Caco-2 (cell line): ENCODE measurements at regions not wholly inside any gene's neighbourhood (a gene's known extent, or its start where the extent isn't known, plus 50 kb on each side); places are given as distances from the start of the nearest gene placed in this dataset.

Source experiments
- BruUV-seq: library from RNA; stranded (reverse); fragments of 400-500 nt; replicated peaks from 2 replicates; lab custom pipeline; 2021; lab: Mats Ljungman, UMichigan
- CTCF ChIA-PET: fragments of 300-600 bp; sonication (Branson Sonifier 250); formaldehyde crosslinking; loops from one replicate; lab custom pipeline; 2022; ENCODE audit warnings: antibody characterized with exemption; lab: Charles Lee
- POLR2A ChIA-PET: fragments of 300-600 bp; sonication (Branson Sonifier 250); formaldehyde crosslinking; loops from one replicate; lab custom pipeline; 2022; ENCODE audit warnings: antibody characterized with exemption; lab: Charles Lee
- DNase-seq, 2 experiments: peaks; one replicate each; pipeline versions ENCODE4 v3.0.0 to v3.0.0-alpha.2; 2020 to 2022
- H3K27me3 ChIP-seq: replicated peaks from 2 replicates; pipeline ENCODE4 v1.6.0; 2011; ENCODE audit warnings: low read length; ENCODE audit not compliant: control insufficient read depth, insufficient read depth
- H3K36me3 ChIP-seq: 2 replicates; pipeline ENCODE4 v1.5.1; 2011; ENCODE audit warnings: low read length; ENCODE audit not compliant: control insufficient read depth, insufficient read depth
- H3K4me1 ChIP-seq: fragments of 250-450 bp; sonication (Bioruptor Pico); 2 replicates; pipeline ENCODE4 v1.5.1; 2020; ENCODE audit warnings: mild to moderate bottlenecking
- H3K4me3 ChIP-seq: 2 replicates; pipeline ENCODE4 v1.5.1; 2011; ENCODE audit warnings: low read depth, mild to moderate bottlenecking, control low read depth, low read length
- H3K9me3 ChIP-seq: fragments of 250-450 bp; sonication (Bioruptor Pico); 2 replicates; pipeline ENCODE4 v1.5.1; 2020; ENCODE audit warnings: mild to moderate bottlenecking, moderate library complexity
- H3K27ac Mint-ChIP-seq: one replicate; pipeline ENCODE4 v1.8.0; 2022; ENCODE audit warnings: mixed read lengths; ENCODE audit not compliant: unreplicated experiment
- H3K27me3 Mint-ChIP-seq: one replicate; pipeline ENCODE4 v1.8.0; 2022; ENCODE audit warnings: mixed read lengths; ENCODE audit not compliant: insufficient read depth, unreplicated experiment
- H3K36me3 Mint-ChIP-seq: one replicate; pipeline ENCODE4 v1.8.0; 2022; ENCODE audit warnings: mild to moderate bottlenecking, mixed read lengths; ENCODE audit not compliant: insufficient read depth, unreplicated experiment
- H3K4me1 Mint-ChIP-seq: one replicate; pipeline ENCODE4 v1.8.0; 2022; ENCODE audit warnings: low read depth, mixed read lengths; ENCODE audit not compliant: unreplicated experiment
- H3K4me3 Mint-ChIP-seq: one replicate; pipeline ENCODE4 v1.8.0; 2022; ENCODE audit warnings: mild to moderate bottlenecking, moderate library complexity, mixed read lengths; ENCODE audit not compliant: unreplicated experiment
- H3K9me3 Mint-ChIP-seq: one replicate; pipeline ENCODE4 v1.8.0; 2022; ENCODE audit warnings: mixed read lengths; ENCODE audit not compliant: unreplicated experiment
- intact Hi-C: fragments of 100-400 bp; cut with micrococcal nuclease; formaldehyde crosslinking; loops from one replicate; pipeline ENCODE4 v1.10.0; 2022; ENCODE audit not compliant: unreplicated experiment
- TF ChIP-seq, protein P1 (sequence below), 2 experiments: fragments of 200-600 bp in 1 of 2; IDR thresholded peaks; 1 replicate in 1 of 2; 2 replicates in 1 of 2; pipeline versions ENCODE4 v1.5.1 to v1.8.0; 2011 to 2022; ENCODE audit warnings: antibody characterized with exemption in 1 of 2, control low read depth in 1 of 2, inconsistent platforms in 1 of 2, low read depth in 1 of 2, low read length in 1 of 2, mild to moderate bottlenecking in 1 of 2, moderate library complexity in 1 of 2; ENCODE audit not compliant: insufficient read depth in 1 of 2, severe bottlenecking in 1 of 2, unreplicated experiment in 1 of 2

DNA sequence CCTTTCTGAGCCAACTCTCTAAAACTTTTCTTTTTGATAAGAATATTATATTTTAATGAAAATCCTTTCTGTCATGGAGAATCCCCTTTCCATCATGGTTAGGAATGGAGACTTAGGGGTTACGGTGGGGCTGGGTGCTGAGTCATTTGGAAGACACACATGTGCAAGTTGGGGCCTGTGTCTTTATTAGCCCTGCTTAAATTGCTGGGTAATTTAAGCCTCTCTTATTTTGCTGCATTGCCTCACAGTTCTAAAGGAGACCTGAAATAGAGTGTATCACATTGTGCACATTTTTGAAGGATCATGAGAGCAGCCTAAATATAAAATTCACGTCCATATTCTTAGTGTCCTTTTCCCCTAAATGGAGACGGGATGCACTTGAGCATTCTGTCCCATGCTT is 61.8 kb upstream of the RBFOX1 start:
- ChIA-PET CTCF (no interaction called here), POLR2A (no interaction called here)
- intact Hi-C loops: no loop called here
- H3K36me3 ChIP-seq: no peaks in the 10 kb centered on the region
- no peaks in the 10 kb centered on the region for H3K36me3 Mint-ChIP-seq
- no peak overlapping the region for H3K27ac Mint-ChIP-seq
- peaks cover 8% of the 10 kb centered on the region for H3K27me3 Mint-ChIP-seq
- no peaks in the 10 kb centered on the region for H3K27me3 ChIP-seq
- no peak overlapping the region for H3K4me3 Mint-ChIP-seq
- H3K4me1 ChIP-seq: no peaks in the 10 kb centered on the region
- H3K4me1 Mint-ChIP-seq: no peaks in the 10 kb centered on the region
- no peaks in the 10 kb centered on the region for H3K9me3 ChIP-seq
- H3K9me3 Mint-ChIP-seq: peaks cover 9% of the 10 kb centered on the region
- H3K4me3 ChIP-seq: no peak overlapping the region
- no peak for DNase-seq
- TF ChIP-seq, protein P1, sequence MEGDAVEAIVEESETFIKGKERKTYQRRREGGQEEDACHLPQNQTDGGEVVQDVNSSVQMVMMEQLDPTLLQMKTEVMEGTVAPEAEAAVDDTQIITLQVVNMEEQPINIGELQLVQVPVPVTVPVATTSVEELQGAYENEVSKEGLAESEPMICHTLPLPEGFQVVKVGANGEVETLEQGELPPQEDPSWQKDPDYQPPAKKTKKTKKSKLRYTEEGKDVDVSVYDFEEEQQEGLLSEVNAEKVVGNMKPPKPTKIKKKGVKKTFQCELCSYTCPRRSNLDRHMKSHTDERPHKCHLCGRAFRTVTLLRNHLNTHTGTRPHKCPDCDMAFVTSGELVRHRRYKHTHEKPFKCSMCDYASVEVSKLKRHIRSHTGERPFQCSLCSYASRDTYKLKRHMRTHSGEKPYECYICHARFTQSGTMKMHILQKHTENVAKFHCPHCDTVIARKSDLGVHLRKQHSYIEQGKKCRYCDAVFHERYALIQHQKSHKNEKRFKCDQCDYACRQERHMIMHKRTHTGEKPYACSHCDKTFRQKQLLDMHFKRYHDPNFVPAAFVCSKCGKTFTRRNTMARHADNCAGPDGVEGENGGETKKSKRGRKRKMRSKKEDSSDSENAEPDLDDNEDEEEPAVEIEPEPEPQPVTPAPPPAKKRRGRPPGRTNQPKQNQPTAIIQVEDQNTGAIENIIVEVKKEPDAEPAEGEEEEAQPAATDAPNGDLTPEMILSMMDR (IDR thresholded peaks at IDR 0.05; ENCODE audit: insufficient read depth in 1 of 2, low read depth in 1 of 2, low read length in 1 of 2, severe bottlenecking in 1 of 2, unreplicated experiment in 1 of 2): no peak
- no TSS peak for BruUV-seq

DNA sequence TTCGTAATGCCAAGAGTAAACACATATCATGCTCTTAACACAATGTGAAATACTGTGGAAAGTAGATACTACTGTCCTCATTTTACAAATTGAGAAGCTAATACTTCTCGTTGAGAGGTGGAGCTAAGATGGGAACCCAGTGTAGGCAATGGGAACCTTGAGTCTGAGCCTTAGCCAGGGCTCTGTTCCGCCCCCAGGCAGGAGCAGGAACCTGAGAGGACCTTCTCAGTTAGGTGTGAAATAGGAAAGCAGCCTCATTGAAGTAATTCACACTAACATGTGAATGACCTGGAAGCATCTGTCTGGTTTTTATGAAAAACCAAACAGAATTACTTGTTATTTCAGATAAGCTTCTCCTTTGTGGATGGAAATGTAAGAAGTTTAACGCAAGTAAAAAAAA is 62.6 kb upstream of the RBFOX1 start:
- BruUV-seq: no TSS peak

DNA sequence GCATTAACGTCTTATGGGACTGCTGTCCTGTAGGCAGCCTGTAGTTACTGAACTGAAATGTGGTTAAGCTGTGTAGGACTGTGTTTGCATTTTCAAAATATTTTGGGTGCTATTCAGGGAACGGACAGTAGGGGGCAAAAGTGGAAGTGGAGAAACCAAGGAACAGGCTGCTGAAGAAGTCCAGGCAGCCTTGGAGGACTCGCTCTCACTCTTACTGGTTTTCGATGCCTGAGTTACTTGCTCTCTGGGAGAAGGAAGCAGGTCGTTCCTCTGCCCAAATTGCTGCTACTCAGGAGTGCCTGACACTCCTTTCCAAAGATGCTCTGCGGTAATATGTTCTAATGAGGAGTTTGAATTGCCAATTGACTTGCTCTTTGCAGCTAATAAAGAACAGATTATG is 64.5 kb upstream of the RBFOX1 start:
- intact Hi-C loops: no loop called here
- ChIA-PET POLR2A (no interaction called here), CTCF (interaction anchor here (0.6 to 1.4 kb wide), 2 partner anchors 243 to 583 kb away, joined by 7 to 8 read pairs; no protein-coding TSS in a partner anchor)
- H3K9me3 Mint-ChIP-seq: peaks cover 10% of the 10 kb centered on the region
- H3K27me3 Mint-ChIP-seq: peaks cover 9% of the 10 kb centered on the region
- DNase-seq: peak in 1 of 2 experiments; percentile 46
- H3K36me3 ChIP-seq: no peaks in the 10 kb centered on the region
- no peaks in the 10 kb centered on the region for H3K4me1 ChIP-seq
- H3K27ac Mint-ChIP-seq: no peak overlapping the region
- H3K4me3 ChIP-seq: no peak overlapping the region
- TF ChIP-seq, protein P1 (IDR thresholded peaks at IDR 0.05; ENCODE audit: insufficient read depth in 1 of 2, low read depth in 1 of 2, low read length in 1 of 2, severe bottlenecking in 1 of 2, unreplicated experiment in 1 of 2): peak; percentile 52 to 53
- H3K27me3 ChIP-seq: no peaks in the 10 kb centered on the region
- H3K4me1 Mint-ChIP-seq: no peaks in the 10 kb centered on the region
- no peaks in the 10 kb centered on the region for H3K9me3 ChIP-seq
- no TSS peak for BruUV-seq
- no peak overlapping the region for H3K4me3 Mint-ChIP-seq
- H3K36me3 Mint-ChIP-seq: no peaks in the 10 kb centered on the region

More for the DNA sequence above, 62.6 kb upstream of the RBFOX1 start:
- Mint-ChIP-seq H3K4me1 (no peaks in the 10 kb centered on the region), H3K4me3 (no peak overlapping the region), H3K27ac (no peak overlapping the region), H3K27me3 (peaks cover 8% of the 10 kb centered on the region), H3K9me3 (peaks cover 10% of the 10 kb centered on the region), H3K36me3 (no peaks in the 10 kb centered on the region)
- H3K4me1 ChIP-seq: no peaks in the 10 kb centered on the region
- DNase-seq: no peak
- CTCF ChIA-PET: no interaction called here
- no peaks in the 10 kb centered on the region for H3K27me3 ChIP-seq
- POLR2A ChIA-PET: no interaction called here
- TF ChIP-seq, protein P1 (IDR thresholded peaks at IDR 0.05; ENCODE audit: insufficient read depth in 1 of 2, low read depth in 1 of 2, low read length in 1 of 2, severe bottlenecking in 1 of 2, unreplicated experiment in 1 of 2): no peak
- intact Hi-C loops: no loop called here
- no peaks in the 10 kb centered on the region for H3K36me3 ChIP-seq
- H3K9me3 ChIP-seq: no peaks in the 10 kb centered on the region
- H3K4me3 ChIP-seq: no peak overlapping the region
